Stimulated activated CD4-positive, alpha-beta T cell treated with anti-CD3 and anti-CD28 coated beads, Interleukin-4, amount 100 ng/mL, for 48 hours (primary cell): ENCODE measurements at regions not wholly inside any gene's neighbourhood (a gene's known extent, or its start where the extent isn't known, plus 50 kb on each side); places are given as distances from the start of the nearest gene placed in this dataset.
"Not testable (repeated sequence)": the region's sequence is repeated elsewhere in the genome, so short reads cannot be mapped to it uniquely, and the experiment has no call there.

Experiments used
- DNase-seq, 2 donors: peaks; one replicate each; pipeline ENCODE4 v3.0.0-alpha.2; 2020; ENCODE audit warnings: low read depth in 2 of 2

- DNase-seq: not testable (repeated sequence)
Observed at GRCh38 chr21:28011970-28012369, 980.7 kb downstream of the LTN1 start.

DNA sequence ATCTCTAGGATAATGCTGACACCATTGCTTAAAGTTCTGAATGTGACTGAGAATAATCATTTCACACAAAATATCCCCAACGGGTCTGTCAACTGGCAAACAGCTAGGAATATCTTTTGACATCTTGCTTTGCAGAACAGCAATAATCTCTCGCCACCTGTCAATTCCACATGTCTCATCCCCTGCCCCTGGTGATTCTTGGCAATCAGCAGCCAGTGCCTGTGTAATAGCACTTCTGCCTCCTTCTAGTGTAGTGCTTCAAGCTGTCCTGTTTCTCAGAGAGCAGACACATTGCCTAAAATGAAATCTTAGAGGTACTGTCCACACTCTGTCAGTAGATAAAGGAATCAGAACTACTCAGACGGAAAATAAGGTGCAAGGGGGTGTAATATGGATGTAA is 984.4 kb downstream of the LTN1 start:
- DNase-seq: not testable (repeated sequence)

DNA sequence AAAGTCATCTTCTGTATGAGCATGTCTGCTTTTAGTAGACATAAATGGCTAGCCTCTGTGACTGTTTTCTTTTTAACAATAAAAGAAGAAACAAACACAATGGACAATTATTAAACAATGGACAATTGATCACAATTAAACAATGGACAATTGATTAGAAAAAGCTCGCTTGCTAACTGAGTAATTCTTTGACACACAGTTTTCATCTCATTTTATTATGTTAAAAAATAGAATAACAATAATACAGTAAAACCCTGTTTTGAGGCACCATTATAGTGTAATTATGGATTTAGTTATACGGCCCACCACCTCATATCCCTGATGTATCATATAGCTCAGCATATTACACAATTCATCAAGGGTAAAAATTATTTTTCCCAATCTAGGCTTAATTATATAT is 989.0 kb downstream of the LTN1 start:
- DNase-seq: not testable (repeated sequence)

- not testable (repeated sequence) for DNase-seq
Observed at GRCh38 chr21:27996906-27997305, 995.8 kb downstream of the LTN1 start.

GRCh38 chr21:27984663-27985325 is 1007.9 kb downstream of the LTN1 start:
- DNase-seq: not testable (repeated sequence)

- DNase-seq: not testable (repeated sequence)
Observed at GRCh38 chr21:27979446-27979845, 1012.6 kb upstream of the ADAMTS5 start.

GRCh38 chr21:27975514-27975913 is 1008.6 kb upstream of the ADAMTS5 start:
- DNase-seq: no peak

DNA sequence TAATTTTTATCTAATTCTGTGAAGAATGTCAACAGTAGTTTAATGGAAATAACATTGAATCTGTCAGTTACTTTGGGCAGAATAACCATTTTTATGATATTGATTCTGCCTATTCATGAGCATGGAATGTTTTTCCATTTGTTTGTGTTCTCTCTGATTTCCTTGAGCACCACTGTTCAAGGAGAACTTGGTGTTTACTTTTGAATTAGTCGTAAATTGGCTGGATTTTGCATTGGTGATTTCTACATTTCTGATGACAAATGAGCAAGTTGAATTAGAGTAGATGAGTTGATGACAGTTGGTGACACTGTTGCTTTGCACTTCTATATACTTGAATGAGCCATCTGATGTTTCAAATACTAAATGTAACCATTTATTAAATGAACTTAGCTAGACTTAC is 1007.3 kb upstream of the ADAMTS5 start:
- DNase-seq: not testable (repeated sequence)

GRCh38 chr21:27968240-27968639 is 1001.4 kb upstream of the ADAMTS5 start:
- DNase-seq: not testable (repeated sequence)

DNA sequence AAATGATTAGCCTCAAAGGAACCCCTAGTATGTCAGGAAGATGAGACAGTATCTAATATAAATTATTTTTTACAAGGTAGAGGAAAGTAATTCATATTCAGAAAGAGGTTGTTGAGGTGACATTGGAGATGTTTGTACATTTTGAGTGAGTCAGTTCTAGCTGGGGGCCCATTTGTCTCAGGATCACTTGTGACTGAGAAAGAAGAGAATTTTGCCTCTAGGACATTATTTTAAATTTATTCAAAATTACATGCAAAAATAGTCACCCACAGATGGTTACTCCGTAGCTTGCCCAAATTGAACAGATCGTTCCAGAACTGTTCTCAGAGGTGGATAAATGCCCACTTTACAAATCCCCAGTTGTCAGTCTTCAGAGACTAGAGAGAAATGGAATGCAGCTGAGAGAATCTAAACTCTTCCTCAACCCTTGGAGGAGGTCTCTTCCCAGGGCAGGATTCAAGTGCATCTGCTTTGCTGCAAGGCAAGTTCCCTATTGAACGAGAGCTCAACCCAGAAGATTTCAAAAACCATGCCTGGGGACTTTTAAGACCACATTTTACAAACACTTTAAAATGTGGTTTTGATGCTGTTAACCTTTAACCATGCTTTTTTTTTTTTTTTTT is 987.8 kb upstream of the ADAMTS5 start:
- no peak for DNase-seq

DNA sequence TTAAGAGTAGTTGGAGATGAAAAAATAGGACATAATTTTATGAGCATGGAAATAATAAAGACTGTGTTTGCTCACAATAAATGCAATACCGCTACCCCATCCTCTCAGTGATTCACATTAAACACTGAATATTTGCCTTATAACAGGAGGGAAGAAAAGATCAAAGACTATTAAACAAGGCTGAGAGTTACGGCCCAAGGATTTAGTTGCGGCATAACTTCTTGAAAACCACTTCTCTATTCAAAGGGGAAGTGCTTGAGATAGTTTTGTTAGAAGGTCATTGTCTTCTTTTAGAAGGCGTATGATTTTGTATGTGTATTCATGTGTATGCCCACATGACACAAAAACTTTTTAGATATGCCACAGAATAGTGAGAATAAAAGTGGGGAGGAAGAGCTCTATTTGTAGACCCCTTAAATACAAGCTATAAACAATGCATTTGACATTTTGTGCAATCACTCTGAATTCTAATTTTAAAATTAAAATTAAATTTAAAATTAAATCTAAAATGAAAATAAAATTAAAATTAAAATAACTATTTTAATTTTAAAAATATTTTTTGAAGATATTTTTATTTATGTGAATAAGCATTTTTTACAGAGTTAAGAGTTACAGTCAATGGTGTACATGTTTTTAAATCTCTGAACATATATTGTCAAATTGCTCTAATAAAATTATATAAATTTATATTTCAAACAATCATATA is 986.6 kb upstream of the ADAMTS5 start:
- DNase-seq: no peak

- DNase-seq: not testable (repeated sequence)
Observed at GRCh38 chr21:27949093-27949492, 982.2 kb upstream of the ADAMTS5 start.

GRCh38 chr21:27930108-27930767 is 963.4 kb upstream of the ADAMTS5 start:
- not testable (repeated sequence) for DNase-seq

DNA sequence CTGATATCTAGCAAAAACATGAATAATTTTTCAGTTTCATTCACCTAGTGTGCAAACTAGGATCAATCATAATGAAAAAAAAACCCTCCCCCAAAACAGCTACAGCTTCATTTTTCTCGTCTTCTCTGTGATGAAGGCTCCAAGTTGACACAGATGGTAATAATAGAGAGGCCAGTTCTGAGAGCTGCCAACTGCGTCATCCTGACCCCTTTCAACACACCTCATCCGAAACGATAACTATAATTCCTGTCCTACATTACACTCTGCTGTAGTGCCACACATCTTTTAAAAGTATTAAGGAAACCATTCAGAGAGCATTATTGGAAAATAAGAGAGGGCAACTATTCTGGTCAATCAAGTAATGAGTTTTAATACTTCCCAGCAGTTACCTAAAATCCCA is 962.3 kb upstream of the ADAMTS5 start:
- DNase-seq: not testable (repeated sequence)

GRCh38 chr21:27928534-27929115 is 961.7 kb upstream of the ADAMTS5 start:
- DNase-seq: not testable (repeated sequence)

- not testable (repeated sequence) for DNase-seq
Observed at GRCh38 chr21:27921421-27921820, 954.5 kb upstream of the ADAMTS5 start.

DNA sequence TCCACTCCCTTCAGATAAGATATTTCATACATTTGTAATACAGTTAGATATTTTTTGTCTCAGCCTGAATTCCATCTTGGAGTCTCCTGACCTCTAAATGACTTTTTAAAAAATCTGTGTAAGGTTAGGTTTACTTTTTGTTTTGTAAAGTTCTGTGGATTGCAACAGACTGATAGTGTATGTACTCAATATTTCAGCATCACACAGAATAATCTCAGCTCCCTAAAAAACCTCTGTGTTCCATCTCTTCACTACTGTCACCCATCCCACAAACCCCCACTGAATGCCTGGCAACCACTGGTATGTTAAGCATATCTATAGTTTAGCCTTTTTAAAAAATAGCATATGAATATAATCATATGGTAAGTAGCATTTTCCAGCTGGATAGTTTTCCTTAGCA is 951.1 kb upstream of the ADAMTS5 start:
- DNase-seq: not testable (repeated sequence)

- not testable (repeated sequence) for DNase-seq
Observed at GRCh38 chr21:27916326-27916725, 949.4 kb upstream of the ADAMTS5 start.

- not testable (repeated sequence) for DNase-seq
Observed at GRCh38 chr21:27912133-27912532, 945.2 kb upstream of the ADAMTS5 start.

DNA sequence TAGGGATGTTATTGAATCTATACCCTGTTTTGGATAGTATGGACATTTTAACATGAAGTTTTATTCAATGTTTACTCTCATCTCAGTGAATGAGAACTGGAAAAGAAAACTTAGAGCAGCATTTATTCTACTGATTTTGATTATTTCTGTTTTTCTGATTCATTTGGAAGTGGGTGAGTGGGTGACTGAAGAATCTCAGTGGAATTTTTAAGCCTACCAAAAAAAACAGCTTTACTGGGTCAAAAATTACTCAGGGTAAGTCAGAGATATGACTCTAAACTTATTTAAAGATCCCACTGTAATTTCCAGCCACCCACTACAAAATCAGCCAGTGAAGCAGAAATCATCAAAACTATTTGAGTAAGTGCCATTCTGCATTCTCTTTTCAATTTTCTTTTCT is 942.6 kb upstream of the ADAMTS5 start:
- not testable (repeated sequence) for DNase-seq

DNA sequence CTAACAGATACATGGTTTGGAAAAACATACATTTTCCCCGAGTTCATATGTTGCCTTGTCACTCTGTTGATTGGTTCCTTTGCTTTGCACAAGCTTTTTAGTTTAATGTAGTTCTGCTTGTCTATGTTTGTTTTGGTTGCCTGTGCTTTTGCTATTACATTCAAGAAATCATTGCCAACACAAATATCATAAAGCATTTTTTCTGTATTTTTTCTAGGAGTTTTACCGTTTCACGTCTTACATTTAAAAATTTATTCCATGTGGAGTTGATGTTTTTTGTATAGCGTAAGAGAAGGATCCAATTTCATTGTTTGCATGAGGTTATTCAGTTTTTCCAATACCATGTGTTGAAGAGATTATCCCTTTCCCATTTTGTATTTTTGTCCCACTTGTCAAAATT is 941.9 kb upstream of the ADAMTS5 start:
- DNase-seq: not testable (repeated sequence)

GRCh38 chr21:27902904-27903303 is 936.0 kb upstream of the ADAMTS5 start:
- DNase-seq: not testable (repeated sequence)
